Glomerular visceral epithelial cell (primary cell): ENCODE measurements at regions not wholly inside any gene's neighbourhood (a gene's known extent, or its start where the extent isn't known, plus 50 kb on each side); places are given as distances from the start of the nearest gene placed in this dataset.

Experiments
- DNase-seq: peaks from one replicate; pipeline ENCODE4 v3.0.0-alpha.2; 2016; ENCODE audit errors: extremely low spot score

DNA sequence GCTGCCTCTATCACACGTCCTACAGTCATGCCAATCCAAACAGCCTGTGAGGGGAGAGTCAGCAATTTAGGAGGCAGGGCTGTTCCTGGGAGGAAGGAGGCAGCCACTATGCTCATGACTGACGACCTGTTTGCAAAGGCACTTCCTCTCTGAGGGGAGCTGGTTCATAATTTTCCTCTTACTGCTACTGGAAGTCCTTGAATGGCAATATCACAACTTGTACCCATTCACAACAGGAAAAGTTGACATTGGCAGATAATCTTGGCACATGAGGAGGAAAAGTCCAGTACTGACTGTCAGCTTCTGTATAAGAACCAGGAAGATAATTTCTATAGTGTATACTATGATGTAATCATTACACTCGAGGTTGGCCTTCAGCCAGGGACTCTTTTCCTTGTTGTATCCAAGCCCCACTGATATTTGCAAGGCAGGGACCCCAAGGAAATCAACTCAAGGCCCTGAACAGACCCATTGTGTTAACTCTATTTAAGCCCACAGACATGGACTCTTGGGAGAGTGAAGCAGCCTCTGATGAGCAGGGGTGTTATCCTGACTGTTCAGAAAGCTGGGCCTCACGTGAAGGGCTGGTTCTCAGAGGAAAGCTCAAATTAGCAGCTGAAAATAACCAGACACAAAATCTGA, 267.3 kb upstream of the ADAMTS9 start:
- no peak for DNase-seq

DNA sequence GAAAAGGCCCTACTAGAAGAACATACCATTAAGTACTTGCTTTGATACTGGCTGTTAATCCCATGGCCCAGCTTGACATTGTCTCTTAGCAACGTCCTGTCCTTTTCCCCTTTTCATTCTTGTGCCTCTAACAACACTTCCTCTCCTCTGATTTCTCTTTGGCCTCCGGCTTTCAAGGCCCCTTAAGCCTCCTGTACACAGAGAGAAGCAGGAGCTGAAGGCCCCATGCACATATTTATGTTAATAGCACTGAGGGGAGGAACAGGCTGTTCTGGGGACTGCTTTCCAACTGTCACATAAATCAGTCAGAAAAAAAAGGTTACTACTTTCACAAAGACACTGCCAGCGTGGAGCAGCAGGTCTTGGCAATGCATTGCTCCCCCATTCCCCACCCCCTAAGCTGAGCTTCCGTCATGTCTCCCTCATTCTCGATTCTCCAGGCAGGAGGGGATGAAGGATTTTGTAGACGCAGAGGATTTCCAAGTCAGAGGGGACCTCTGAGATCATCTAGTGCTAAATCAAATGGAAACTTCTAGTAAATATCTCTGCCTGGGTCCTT, 257.4 kb upstream of the ADAMTS9 start:
- no peak for DNase-seq

DNA sequence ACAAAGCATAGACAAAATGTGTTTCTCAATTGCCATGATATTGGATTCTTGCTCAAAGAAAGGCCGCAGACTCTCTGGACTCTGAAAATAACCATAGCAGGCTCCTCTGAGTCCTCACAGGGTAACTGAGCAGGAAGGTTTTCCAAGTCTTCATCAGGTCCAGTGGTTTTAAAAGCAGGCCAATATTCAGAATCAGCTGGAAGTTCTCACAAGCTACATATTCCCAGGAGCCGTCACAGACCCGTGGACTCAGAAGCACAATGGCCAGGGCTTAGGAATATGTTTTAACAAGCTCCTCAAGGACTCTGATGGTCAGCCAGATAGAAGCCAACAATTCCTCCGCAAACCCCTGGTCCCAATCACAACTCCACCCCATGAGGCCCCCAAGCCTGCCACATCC, 256.1 kb upstream of the ADAMTS9 start:
- DNase-seq = no peak

DNA sequence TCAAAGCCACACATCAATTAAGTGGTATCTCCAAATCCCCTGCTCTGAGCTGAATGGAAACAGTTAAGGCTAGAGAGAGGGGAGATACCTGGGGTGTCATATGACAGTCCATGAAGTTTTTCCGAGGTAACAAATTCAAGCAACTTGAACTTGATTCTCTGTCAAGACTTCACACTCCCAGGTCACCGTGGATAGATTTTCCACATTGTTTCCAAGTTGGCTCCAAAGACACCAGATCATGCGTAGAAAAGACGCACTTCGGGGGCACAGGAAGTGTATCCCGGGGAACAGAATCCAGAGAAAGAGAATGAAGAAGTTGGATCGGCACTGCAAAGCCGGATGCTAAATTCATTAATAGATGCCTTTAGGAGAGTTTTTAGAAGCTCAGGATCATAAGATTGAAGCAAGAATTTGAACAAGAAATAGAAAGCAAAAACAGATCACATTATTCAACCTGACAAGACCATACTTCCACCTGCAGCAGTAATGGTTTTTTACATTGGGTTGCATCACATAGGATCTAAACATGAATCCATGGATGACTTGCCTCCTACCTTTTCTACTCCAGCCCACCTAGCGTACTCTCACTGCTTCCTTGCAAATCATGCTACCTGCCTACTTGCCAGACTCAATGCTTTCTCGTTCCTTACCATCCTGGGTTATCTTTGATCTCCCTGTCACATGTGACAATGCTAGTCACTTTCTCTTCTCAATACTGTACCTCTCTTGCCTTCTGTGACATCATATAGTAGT, 253.0 kb upstream of the ADAMTS9 start:
- no peak for DNase-seq

DNA sequence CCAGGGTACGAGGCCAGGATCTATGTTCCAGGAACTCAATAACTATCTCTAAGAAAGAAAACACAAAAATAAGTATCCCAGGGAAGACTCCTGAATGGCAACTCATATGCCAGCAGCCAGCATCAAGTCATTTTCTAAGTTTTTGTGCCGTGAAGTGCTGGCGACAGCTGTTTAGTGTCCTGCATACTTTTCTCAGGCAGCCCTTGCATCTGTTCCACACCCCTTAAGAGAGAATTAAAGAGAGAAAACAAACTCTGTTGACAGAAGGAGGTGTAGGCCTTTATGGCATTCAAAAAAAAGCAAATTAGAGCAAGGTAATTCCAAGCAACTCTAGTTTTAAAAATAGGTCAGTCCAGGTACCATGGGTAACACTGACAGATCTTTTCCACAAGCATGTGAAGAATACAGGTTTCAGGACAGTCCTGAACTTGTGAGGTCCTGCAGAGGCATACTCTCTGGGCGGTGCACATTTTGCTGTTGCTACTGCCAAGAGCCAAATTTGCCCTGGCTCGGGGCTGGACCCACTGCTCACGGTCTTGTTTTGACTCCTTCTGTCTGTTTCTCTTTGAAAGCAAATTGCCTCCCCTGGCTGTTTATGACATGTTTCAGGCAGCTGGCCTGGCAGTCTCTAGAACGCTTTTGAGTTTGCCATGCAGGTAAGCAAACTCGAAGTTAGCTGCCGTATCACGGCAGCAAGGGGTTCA, 252.1 kb upstream of the ADAMTS9 start:
- no peak for DNase-seq

DNA sequence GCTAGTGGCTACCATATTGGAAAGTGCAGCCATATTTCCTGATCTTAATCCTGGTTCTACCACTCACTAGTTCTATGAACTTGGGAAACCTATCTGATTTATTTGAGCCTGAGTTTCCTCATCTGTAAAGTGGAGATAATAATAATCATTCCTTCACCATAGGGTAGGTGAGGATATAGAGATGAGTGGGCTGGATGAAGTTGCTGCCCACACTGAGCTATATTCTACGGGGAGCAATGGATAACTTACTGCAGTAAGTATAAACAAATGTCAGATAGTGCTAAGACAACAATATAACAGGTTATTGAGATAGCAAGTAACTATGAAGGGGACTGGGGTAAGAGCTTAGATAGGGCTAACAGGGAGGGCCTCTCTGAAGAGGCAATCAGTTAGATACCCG, 251.5 kb upstream of the ADAMTS9 start:
- DNase-seq = no peak

DNA sequence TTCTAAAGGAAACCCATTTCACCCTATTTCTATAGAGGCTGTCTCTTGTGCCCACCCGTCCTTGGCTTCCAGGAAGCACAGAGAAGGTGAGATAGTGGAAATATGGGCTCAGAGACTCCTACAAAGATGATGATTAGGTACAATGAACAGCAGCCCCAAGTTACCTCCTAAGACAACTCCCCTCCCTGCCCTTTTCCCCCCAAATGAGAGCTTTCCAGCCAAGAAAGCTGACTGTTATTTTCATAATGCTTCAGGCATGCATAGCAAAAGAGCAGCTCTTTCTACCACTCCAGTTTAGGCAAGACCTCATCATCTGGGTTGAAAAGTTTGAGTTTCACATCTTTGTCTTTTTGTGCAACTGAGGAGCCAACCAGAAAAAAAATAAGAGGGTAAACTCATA, 248.8 kb upstream of the ADAMTS9 start:
- DNase-seq = no peak

DNA sequence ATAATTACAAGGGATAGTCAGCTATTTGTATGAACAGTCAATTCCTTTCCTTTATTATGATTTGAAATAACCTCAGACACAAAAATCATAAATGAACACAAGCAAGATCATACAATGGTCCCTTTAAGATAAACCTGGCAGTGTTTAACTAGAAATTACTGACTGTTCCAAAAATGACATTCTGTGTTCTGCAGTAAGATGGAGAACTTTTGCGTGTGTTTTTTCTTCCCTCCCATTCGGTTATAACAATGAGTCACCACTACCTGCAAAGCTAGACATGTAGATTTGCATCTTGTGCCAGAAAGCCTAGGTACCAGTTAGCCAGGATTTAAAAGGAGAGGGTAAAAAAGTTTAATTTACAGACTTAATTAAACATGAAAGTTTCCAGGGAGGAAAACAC, 248.2 kb upstream of the ADAMTS9 start:
- DNase-seq = no peak

DNA sequence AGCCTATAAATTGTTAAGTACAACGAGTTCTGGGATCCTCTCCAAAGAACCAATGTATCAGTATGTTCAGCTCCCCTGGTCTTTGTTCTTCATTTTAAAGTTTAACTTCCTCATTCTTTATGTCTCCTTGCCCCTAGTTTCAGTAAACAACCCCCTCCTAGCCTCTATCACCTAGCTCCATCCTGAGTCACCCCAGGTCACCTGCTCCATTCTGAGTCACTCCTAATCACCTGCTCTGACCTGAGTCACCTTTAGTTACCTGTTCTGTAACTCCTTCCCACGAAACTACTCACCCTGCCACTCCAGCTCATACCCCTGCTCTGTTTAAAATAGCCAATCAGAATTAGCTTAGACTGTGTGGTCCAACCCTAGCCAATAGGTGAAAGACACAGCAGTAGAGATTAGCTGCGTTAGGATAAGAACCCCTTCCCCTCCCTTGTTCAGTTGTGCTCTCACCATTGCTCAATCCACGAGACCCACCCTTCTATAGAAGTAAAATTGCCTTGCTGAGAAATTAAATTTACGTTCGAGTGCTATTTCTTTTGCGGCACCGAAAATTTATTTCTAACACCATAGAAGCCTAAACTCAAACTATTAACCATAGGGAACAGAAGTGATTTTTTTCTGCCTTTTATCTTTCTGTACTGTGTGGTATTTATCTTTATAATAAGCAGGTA, 245.0 kb upstream of the ADAMTS9 start:
- no peak for DNase-seq

DNA sequence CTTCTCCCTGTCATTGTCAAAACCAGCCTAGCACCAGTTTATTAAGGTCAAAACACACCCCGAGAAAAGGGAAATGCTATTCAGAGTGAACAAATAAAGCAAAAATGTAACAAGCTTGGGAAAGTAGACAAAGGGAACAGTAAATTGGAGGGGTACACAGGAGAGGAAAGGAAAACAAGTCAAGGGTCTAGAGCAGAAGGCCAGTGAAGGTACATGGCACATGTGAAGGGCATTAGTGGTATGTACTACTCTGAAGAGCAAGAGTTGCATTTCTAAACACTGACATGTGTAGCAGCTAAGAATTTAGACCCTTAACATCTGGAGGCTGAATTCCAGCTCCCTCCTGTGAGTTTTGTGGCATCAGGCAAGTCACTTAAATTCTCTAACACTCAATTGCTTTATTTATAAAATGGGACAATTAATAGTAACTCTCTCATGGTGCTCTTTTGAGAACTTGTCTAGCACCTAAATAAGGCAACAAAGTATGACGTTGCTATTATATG, 244.3 kb upstream of the ADAMTS9 start:
- no peak for DNase-seq

DNA sequence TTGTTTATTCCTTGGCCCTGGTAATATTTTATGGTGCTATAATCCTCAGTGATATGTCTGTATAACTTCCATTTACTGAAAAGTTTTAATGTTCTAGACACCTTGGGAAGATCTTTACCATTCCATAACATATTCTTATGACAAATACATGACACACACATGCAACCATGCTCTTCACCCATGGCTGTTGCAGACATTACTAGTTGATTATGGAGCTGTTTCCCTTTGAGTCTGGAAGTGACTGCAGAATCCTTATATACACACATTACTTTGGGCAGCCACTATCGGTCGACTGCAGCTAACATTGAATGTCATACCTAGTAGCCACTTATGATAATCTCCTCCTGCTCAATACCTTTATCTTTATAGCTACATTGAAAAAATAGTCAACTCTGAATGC, 243.1 kb upstream of the ADAMTS9 start:
- DNase-seq = no peak

DNA sequence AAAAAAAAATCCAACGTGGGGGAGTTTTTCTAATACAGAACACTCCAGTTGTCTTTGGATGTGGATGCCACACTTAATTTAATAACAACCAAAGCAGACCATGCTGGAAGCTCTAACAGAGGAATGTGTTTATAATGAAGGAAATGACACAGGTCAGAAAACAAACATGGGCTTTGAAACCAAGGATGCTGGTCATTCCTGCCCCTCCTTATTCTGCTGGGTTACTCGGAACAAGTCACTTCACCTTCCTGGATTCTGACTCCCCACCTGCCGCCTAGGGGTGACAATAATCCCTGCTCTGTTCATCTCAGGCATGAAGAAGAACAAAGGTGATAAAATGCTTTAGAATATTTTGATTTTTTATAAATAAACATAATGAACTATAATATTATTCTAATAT, 240.9 kb upstream of the ADAMTS9 start:
- no peak for DNase-seq

DNA sequence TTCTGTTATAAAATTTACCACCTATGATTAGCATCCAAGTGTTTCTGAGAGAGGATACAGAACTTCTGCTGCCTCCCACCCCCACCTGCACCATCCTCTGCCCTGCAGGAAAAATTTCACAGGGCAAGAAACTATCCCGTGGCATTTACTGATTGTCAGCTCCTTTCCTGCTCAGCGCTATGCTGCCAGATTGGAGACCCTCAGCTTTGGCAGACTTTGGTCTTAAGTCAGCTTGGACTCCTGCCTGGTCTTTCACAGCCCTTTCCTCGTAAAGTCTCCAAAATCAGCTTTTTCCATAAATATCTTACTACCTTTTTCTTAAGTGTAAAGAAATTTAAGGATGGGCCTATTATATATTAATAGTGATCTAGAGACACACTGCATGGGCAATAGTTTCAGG, 239.9 kb upstream of the ADAMTS9 start:
- DNase-seq = no peak

DNA sequence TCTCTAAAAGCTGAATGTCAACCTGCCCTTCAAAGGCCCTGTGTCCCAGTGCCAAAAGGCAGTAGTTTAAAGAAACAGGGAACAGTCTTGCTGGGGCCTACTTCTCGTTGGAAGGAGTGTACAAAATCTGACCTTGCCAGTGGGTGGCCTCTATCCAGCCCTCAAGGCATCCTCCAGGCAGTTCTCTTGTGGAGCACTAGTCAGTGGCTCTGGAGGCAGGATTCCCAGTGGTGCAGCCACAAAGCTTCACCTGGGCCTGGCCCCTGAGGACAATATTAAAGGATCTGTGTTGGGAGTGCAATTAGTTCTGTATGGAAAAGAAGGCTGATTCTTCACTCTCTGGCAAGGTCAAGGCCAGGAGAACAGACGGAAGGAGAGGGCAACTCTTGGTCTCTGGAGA, 237.8 kb upstream of the ADAMTS9 start:
- no peak for DNase-seq

DNA sequence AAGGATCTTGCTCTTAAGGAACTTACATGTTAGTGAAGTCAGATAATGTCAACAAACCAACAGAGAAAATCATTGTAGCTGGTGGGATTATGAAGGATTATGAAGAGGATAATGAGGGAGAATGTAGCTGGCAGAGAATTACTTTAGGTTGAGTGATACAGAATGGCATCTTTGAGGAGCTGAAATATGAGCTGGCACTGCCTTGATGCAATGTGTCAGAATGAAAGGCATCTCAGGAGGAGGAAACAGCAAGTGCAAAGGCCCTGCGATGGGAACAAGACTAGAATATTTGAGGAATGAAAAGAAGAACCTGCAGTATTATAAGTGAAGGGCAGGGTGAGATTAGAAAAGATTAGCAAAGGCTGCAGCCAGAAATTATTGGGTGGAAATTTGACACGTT, 237.2 kb upstream of the ADAMTS9 start:
- DNase-seq = no peak

DNA sequence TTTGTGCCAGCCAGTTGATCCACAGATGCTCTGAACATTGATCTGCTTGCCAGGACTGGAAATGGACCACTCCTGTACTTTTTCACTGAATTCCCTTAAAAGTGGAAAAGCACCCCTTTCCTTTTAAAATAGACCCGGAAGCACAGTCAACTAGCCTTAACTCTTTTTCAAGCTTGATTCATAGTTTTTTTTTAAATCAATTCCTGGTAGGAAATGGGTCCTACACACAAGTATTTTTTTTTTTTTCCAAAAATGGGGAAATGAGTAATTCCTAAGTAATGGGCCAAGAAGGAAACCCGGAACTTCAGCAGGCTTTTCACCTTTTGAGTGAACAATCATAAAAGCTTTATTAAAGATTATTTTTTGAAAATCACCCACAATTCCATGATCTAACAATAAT, 234.4 kb upstream of the ADAMTS9 start:
- no peak for DNase-seq

DNA sequence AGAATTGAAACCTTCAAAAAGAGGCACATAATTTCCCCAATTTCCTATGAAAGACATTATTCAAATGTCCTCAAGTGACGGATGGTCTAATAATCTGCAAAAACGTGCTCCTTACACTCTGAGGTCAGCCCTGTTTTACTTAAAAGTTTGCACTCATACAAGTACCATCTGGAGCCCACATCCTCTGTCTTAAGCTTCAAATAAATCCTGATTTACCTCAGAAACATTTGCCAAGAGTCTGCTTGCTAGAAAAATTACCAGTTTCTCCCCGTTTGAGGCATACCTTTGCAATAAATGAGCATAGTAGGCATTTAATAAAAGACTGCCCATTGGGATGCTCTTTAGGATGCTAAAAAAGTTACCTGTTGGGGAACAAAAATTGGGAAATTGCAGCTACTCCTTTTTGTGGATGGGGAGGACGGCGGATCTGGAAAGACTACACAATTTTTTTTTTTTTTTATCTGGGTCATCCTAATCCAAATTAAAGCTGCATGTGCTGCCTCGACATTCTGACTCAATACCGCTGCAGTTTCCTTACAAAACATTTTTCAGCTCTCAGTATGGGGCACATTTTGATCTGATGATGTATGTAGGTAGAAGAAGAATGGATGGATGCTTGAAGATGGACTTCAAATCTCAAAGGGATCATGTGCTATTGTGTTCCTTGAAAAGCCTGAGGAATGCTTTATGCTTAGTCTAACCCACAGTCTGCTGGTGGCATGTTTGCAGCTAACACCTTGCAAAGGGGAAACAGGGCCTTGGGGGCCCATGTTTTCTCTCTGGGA, 233.7 kb upstream of the ADAMTS9 start:
- DNase-seq = no peak

DNA sequence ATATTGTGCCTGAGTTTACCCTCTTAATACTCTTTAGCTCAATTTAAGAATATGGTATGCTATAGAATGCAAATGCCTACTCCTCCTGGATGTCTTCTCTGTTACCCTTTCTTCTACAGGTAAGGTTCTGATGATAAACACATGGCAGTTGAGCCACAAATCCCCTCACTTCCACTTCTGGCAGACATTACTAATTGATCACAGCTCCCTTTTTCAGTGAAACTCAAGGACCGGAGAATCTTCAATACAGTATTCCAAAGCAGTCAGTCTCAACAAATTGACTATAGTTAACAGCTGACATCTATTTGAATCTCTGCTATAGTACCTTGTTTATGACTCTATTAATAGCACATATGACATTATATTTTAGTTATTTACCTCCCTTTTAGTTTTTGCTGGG, 232.1 kb upstream of the ADAMTS9 start:
- DNase-seq = no peak

DNA sequence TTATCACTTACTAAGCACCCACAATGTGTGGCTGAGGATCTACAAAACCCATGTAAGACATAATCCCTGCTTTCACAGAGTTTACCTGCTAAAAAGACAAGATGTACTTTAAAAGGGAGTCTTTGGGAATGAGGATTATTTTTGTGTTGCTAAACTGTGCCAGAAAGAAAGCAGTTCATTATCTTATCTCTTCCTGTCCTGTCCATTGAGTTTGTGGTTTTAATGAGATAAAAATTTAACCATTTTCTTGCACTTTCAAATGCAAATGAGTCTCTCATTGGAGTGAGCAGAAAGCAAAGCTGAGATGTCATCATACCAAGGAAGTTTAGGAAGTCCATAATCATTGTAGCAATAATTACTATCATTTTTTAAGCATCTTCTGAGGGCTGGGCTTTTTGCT, 231.2 kb upstream of the ADAMTS9 start:
- no peak for DNase-seq

DNA sequence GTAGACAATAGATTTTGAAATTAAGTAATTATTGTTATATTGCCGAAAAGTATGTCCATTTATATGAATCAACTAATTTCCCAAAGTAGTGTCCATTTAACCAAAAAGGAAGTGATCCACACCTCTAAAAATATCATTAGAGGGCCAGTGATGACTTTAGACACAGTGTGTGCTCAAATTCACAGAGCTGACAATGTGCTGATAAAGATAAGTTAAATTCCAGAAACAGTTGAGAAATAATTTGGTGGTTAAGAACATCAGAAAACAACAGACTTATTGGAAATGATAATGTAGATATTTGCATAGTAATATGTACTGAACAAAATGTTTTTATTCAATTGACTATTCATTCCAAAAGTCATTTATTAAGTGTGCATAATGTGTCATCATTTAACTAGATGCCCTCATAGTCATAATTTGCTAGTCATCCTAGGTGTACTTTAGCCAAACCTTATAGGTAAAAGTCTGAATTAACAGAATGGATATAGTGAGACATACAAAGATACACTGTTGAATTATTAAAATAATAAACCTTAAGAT, 230.2 kb upstream of the ADAMTS9 start:
- DNase-seq = no peak

DNA sequence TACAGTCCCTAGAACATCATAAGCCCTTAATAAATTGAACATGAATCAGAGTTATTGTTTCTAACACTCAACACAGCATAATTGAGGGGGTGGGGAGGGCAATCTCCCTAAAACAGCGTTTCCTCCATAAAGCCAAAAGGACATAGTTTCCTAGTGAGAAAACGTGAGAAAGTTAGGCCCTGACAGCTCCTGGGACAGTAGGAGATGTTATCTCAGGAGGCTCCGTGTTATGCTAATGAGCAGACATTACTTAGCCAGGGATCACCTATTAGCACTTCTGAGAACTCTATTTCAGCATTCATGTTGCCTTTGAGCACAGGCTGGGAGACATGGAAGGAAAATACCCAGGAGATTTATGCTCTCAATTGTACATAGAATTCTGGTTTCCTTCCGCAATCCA, 229.1 kb upstream of the ADAMTS9 start:
- DNase-seq = no peak
